GM21786 (cell line): ENCODE measurements at regions not wholly inside any gene's neighbourhood (a gene's known extent, or its start where the extent isn't known, plus 50 kb on each side); places are given as distances from the start of the nearest gene placed in this dataset.

ENCODE experiments used
- ATAC-seq: cut with Tn5 transposase; IDR thresholded peaks from one replicate; pipeline ENCODE4 v1.9.1; 2021; ENCODE audit not compliant: unreplicated experiment

DNA sequence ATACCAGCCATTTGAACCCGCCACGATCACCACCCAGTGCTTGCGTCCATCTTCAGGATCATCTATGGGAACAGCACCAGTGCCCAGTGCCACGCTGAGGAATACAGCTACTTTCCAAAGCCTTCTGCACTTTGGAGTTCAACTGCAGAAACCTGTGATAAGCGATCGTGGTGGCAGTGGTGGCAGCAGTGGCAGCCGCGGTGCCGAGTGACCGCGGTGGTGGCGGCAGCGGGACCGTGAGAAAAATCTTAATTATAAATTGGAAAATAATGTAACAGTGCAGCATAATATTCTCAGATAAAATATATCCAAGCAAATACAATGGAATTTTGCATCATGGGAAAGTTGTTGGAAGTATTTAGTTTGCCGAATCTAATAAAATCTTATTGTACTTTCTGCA is 2270.9 kb downstream of the PCDH9 start:
- ATAC-seq, result no peak

DNA sequence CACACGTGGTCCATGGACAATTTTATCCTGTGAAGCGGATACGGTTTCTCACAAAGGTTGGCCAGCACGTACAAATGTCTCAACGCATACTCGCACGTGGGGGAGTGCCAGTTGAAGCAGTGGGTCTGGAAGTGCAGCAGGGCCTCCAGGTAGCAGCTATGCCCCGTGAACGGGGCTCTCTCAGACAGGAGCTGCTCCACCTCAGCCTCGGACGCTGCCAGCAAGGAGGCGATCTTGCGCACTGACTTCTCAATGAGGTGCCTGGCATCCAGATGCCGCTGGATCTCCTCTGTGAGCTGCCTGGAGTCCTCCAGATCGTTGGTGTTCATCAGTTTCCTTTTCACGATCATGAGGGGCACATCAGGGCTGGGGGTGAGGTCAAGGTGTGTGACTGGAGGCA is 2272.0 kb downstream of the PCDH9 start:
- no peak for ATAC-seq

DNA sequence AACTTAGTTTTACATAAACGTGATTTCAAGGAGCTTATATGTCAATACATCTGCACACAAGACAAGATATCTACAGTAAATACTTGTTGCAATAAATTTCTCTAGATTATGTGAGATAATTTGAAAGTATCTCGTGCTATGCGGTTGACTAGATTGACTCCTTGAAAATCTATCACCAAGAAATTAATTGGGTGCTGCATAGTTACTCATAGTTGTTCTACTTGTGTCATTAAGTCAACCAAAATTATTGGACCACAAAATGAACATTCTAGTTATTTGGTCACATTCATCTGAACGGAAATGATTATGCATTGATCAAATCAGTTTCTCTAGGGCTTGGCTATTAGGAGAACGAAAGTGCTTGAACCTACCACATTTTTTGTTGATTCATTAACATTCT is 2291.5 kb downstream of the PCDH9 start:
- no peak for ATAC-seq

DNA sequence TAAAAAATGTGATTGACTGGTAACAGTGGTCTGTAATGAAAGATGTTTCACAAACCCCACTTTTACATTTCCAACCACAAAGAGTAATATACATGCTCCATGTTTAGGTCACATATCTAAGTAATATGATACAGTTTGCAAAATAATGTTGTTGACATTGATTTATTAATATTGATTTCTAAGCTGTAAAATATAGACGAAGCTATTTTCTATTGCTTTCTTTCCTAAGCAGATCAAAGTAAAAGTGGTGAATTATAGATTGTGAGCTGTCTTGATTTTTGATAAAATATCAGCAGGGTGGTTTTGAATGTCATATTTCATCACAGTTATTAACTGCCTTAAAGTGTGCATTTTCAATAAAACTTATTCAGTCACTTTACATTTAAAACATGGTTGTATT is 2292.8 kb downstream of the PCDH9 start:
- no peak for ATAC-seq

DNA sequence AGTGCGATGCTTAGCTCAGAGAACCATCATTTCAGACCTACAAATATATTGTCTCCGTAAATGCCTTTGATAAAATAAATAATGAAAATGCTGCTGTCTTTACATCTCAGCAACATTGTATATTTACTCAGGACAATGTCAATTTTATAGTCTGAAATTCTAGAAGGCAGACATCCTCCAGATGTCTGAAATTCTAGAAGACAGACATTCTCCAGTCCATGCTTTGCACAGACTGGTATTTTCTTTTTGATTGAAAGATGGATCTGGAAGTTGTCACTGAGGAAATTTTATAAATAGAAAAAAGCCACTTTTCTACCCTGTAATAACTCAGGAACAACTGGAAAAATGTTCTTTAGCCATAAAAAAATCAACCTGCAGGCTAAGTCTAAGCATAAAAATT is 2293.3 kb downstream of the PCDH9 start:
- no peak for ATAC-seq

DNA sequence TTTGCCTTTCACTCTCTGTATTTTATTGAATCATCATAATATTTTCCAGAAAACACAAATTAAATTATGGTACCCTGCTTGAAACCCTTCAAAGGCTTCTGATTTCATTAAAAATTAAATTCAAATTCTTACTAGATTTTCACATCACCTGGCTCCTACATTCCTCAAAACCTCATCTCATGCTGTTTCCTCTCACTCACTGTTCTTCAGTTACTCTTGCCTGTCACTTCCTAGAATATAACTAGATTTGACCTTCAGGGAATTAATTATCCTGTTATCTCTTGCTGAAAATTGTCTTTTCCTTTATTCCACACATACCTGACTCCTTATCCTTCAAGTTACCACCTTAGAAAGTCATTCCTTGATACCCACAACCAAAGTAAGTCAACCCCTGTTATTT is 2294.7 kb downstream of the PCDH9 start:
- ATAC-seq, result no peak

DNA sequence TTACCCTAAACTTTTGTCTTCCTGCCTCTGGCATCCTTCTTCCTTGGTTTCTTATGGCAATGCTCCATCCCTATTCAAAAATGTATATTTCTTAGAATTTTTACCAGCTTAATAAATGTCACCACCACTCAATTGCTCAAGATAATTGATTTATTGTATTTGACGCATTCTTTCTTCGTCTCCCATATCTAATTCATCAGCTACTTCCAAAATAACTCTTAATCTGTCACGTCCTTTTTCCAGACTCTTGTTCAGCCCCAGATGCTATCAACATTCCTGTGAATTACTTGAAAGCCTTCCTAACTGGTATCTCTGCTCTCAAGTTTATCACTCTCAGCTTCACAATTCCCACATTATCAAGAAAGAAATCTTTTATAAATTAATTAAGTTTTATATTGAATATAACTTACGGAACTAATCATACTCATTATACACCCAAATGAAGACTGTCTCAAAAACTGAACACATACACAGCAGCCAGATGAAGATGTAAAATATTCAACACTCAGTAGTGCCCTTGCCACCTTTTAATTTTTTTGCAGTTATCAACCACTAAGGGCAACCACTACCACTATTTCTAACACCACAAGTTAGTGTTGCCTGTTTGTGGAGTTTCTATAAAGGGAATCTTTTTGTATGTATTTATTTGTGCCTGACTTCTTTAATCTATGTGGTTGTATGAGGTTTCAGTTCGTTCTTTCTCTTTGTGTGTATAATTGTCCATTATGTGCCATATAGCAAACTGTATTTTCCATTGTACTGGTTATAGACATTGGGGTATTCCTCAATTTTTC is 2295.4 kb downstream of the PCDH9 start:
- no peak for ATAC-seq

DNA sequence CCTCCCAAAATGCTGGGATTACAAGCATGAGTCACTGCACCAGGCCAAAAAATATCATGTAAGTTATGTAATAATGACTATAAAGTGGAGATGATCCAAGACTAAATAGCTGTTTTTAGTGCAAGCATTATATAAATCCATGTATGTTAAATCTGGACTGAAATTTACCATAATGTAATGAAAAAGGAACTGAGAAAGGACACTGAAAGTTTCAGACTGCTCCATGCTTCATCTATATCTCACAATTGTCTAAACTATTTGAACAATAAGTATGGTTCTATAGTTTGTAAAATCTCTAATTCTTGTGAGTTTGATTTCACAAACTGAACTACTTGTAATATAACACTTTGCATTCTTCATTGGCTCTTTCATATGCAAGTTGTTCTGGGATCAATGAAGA is 2299.5 kb downstream of the PCDH9 start:
- ATAC-seq, result peak; percentile 45

DNA sequence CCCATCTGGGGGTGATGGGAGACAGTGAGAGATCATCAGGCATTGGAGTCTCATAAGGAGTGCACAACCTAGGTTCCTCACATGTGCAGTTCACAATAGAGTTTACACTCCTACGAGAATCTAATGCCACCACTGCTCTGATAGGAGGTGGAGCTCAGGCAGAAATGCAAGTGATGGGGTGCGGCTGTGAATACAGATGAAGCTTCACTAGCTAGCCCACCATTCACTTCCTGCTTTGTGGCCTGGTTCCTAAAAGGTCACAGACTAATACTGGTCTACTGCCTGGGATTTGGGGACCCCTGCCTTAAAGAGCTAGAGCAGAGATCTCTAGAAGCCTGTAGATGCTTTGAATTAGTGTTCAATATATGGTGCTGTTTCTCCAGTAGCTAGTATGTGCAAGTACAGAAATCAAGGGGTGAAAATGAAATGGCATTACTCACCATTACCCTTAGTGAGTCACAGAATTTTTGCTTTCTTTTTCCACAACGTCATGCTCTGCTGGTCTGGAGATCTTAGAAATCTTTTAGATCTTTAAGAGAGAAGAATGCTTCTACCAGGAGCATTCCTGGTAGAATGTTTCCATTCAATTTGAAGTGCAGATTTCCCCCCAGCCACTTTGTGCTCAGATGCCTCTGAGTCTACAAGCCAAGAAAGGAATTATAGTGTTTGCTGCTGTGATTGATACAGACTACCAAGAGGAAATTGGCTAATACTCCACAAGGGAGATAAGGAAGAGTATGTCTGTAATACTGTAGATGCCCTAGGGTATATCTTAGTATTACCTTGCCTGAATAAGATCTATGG is 2301.2 kb downstream of the PCDH9 start:
- peak; percentile 92 for ATAC-seq

DNA sequence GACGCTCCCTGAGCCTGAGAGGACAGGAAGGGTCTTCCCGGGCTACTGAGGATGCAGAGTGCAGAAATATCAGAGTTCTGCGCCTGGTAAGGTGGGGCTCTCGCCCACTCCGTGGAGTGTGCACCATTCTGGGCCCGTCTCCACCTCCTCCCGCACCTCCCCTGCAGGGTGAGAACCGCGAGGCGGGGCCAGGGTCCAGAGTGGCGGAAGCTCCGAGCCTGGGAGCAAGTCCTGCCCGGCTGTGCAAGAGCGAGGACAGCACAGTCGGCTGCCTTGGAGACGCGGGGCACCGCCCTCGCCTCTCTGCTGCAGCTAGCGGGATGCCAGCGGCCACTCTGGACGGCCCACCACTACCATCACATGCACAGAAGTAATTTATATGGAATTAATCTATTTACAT is 2304.4 kb downstream of the PCDH9 start:
- ATAC-seq, result no peak

DNA sequence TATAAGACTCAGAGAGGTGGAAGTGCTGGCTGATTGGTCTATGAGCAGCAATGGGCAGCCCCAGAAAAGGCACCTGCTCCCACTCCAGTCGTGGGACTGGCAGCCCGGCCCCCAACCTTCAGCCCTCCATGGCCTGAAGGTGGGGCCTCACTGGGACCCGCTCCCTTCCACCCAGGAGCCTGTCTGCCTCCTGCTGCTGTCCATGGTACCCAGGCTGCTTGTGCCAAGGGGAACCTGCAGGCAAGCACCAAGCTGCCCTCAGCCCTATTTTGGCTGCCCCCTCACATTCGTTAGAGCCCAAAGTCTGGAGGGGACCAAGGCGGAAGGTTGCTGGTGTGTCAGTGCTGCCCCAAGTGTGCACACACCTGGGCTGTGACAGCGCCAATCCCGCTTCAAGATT is 2304.9 kb downstream of the PCDH9 start:
- ATAC-seq, result no peak

DNA sequence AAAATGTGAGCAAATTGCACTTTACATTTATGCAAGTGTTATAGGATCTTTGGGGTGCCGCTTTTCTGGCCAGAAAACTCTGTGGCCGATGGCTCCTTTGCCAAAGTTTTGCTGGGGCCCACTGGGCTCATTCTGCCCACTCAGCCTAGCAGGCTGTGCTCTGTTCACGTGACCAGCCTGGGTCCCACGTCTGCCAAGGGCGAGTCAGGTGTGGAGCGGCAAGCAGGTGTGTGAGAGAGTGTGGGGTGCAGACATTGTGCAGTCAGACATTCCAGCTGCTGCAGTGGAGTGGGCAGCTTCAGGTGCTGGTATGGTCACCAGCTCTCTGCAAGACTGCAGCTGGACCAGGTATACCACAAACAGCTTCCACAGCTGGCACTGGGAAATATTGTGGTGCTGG is 2305.7 kb downstream of the PCDH9 start:
- ATAC-seq, result no peak

DNA sequence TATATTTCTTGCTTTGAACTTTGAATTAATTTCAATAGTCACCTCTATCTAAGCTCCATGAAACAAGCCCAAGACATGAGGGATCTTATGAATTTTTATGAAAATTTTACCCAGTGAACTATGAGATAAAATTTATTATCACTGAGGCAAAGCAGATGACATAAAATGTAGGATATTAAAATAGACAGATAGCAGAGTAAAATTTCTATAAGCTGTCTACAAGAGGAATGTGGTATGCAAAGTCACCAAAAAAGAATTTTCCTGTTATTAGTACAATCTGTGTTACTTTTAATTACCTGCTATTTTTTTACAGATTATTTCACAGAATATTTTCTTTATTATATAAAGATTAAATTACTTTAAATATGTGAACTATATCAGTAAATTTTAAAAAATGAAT is 2312.6 kb downstream of the PCDH9 start:
- no peak for ATAC-seq

DNA sequence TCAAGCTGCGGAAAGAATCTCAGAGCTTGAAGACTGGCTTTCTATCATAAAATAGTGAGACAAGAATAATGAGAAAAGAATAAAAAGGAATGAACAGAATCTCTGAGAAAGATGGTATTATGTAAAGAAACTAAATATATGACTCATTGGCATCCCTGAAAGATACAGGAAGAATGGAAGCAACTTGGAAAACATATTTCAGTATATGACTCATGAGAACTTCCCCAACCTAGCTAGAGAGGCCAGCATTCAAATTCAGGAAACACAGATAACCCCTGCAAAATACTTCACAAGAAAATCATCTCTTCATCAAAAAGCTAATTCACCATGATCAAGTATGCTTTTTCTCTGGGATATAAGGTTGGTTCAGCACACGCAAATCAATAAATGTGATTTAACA is 2318.0 kb downstream of the PCDH9 start:
- ATAC-seq, result no peak

DNA sequence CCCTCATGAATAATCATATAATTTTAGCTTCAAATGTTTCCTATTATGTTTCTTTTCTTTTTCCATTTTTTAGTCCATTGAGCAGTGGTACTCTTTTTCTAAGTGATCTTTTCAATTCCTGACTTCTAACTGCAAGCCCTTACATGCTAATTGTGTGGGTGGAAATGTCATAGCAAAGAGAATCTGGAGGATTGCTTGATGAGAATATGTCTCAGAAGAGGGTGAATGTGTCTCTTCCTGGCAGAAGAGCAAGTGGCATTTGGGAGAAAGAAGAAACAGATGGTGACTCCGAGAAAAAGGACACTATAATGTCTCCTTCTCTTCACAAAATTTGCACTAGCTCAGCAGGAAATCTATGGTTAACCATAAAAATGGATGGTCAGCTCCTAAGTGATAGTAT is 2320.0 kb downstream of the PCDH9 start:
- ATAC-seq, result no peak

DNA sequence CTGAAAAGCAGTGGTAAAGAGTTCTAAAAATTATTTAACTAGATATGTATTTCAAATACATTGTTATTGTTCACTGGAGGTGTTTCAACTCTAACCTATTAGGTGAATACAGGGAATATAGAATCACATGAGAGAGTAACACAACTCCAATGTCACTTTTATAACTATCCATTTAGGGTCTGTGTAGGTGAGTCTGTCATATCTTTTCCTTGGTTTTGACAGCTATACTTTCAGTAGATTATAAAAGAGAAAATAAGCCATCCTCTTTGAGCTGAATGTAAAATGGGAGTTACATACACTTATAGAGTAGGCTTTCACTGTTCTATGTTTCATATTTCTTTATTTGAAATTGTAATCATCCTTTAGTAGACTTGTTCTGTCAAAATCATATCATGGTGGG is 2321.0 kb downstream of the PCDH9 start:
- no peak for ATAC-seq

DNA sequence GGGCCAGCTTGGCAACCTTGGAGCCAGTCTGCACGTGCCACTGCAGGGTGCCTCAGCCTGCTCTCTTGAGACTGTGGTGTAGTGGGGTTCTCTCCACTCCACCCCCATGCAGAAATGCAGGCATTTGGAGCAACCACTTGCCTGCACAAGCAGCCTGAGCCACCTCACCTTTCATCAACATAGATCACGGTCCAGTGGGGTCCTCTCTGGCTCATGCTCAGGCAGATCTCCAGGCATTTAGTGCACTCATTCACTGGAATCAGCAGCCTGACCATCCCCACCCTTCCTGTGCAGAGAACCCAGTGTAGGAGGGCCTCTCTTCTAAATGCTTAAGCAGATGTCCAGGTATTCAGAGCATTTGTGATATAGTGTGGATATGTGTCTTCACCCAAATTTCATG is 2330.1 kb downstream of the PCDH9 start:
- no peak for ATAC-seq

DNA sequence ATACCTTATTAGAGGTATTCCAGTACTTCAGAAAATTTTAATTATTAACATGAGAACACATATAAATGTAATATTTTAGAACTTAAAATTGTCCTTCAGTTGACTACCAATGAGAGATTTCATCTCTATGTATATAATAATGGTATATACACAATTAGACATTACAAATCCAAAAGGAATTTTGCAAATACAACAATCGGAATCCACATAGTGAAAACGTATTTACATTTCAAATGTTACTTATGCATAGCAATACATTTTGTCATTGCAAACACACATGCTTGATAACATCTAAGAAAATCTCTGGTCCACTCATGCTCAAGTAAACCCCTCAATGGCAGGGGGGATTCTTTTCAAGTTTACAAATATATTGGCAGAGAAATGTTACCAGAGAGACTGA is 2345.2 kb downstream of the PCDH9 start:
- ATAC-seq, result no peak

DNA sequence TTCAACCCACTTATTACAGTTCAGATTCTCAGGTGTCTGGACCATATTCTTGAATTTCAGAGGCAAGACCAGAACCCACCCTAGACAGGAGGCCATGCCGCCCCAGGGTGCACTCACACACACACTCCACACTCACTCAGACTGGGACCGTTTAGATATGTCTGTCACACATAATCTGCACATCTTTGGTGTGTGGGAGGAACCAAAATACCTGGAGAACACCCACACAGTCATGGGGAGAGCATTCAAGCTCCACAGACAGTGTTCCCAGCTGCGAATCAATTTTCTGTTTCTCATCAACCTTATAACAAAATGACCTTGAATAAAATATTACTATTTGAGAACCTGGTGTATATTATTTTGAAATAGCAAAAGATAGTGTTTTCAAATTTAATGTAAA is 2353.0 kb downstream of the PCDH9 start:
- no peak for ATAC-seq

DNA sequence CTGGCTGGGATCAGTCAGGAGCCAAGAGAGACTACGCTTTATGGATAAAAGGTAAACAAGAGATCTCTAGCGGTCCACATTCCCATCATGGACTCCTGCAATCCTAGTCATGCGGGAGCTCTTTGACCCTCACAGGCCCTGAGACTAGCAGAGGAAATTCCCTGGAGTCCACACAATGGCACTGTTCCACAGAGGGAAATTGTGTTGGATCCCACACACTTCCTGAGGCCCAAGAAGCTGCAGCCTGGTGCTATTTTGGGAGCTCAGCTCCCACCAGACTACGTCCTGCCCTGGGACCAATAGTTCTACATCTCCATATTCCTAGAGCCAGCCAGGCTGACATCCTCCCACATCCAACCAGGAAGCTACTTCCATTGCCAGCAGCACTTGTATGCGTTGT is 2358.4 kb downstream of the PCDH9 start:
- ATAC-seq, result no peak

DNA sequence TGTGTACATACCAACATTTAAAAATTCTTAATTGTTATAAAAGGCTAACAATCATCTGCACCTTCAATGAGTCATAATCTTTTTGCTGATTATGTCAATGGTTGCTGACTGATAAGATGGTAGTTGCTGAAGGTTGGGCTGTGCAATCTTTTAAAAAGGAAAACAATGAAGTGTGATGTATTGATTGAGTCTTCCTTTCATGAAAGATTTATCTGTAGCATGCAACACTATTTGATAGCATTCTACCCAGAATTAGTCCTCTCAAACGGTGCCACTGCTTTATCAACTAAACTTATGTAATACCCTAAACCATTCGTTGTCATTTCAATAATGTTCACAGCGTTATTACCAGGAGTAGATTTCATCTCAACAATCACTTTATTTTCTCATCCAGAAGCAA is 2360.6 kb downstream of the PCDH9 start:
- no peak for ATAC-seq

DNA sequence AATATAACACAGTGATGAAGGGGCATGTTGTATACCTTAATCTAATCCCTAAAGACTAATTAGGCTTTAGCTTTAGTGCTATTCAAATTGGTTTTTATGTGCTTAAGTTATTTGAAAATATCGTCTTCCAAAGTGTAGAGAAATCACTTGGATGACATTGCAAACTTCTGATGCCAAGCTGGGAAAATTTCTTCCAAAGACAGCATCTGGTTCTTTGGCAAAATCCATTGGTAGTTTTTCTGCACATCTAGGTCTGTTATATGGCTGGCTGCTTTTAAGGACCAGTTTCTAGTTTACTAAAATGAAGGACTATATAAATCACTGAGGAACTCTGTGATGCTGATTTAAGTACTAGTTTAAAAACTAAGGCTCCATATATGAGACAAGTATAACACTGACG is 2362.3 kb downstream of the PCDH9 start:
- no peak for ATAC-seq

DNA sequence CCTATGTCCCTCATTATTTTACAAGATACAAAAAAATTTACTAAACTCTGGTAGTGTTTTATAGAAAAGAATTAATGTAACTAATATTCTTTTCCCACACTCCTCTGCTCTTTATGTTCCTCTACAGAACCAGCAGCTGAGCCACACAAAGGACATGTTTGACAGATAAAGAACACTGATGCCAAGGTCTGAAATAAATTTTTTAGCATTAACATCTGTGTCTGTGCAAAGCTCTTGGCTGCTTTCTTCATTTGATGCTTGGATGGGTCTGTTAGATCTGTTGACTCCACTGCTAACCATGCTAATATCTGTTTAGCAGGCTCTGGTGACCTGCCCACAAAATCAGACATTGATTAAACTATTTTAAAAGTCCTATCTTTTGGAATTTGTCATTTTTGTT is 2363.8 kb downstream of the PCDH9 start:
- no peak for ATAC-seq
